Motor neuron (in vitro differentiated cells): ENCODE measurements at regions not wholly inside any gene's neighbourhood (a gene's known extent, or its start where the extent isn't known, plus 50 kb on each side); places are given as distances from the start of the nearest gene placed in this dataset.

Experiments
- ATAC-seq, 8 experiments: fragments of 200-7000 bp; cut with Tn5 transposase; replicated peaks in 6 of 8; 2 replicates each; pipeline ENCODE4 v1.8.0; 2021; ENCODE audit warnings: mild to moderate bottlenecking in 8 of 8, moderate library complexity in 8 of 8
- H3K27ac ChIP-seq, 2 donors: fragments of 250-450 bp; sonication (Bioruptor Pico); 2 replicates each; pipeline ENCODE4 v1.9.0; 2021; ENCODE audit warnings: antibody characterized with exemption in 2 of 2, mild to moderate bottlenecking in 2 of 2, moderate library complexity in 1 of 2
- H3K4me1 ChIP-seq, 2 donors: fragments of 250-450 bp; sonication (Bioruptor Pico); replicated peaks in 1 of 2; 2 replicates each; pipeline ENCODE4 v1.6.1; 2021; ENCODE audit warnings: antibody characterized with exemption in 2 of 2, mild to moderate bottlenecking in 2 of 2, moderate library complexity in 1 of 2
- H3K4me3 ChIP-seq, 5 donors: fragments of 250-450 bp; sonication (Bioruptor Pico); 2 replicates each; pipeline ENCODE4 v1.9.0; 2021; ENCODE audit warnings: antibody characterized with exemption in 5 of 5, mild to moderate bottlenecking in 5 of 5, moderate library complexity in 4 of 5
- WGBS, 10 experiments: fragments of 450-650 bp; shearing (Covaris generic); methylation state at CpG; one replicate each; pipeline ENCODE4 v1.0.0; 2022; 5-methylcytosine and 5-hydroxymethylcytosine counted together
- in situ Hi-C, 9 experiments: fragments of 400-800 bp; cut with MboI; loops; one replicate each; pipeline ENCODE4 v1.15.0; 2021; ENCODE audit warnings: low sequenced_read_pairs in 9 of 9, low pct_unique_long_range_greater_than_20kb in 2 of 9; ENCODE audit not compliant: unreplicated experiment in 9 of 9

GRCh38 chr12:76713130-76713529, 50.8 kb upstream of the ZDHHC17 start:
- ATAC-seq, result peak in 1 of 8 experiments; percentile 20
- Histone ChIP-seq H3K4me1 (peaks cover 0 to 5% of the 10 kb centered on the region in 2 donors), H3K4me3 (no peak overlapping the region), H3K27ac (no peak overlapping the region)
- 41 to 100% (median 71%) methylated on average over 1 to 4 of the region's 4 CpGs for WGBS, 10 experiments
- in situ Hi-C loops, result no loop called here

GRCh38 chr12:76713986-76714385, 49.9 kb upstream of the ZDHHC17 start:
- Histone ChIP-seq H3K4me1 (peaks cover 0 to 5% of the 10 kb centered on the region in 2 donors), H3K27ac (no peak overlapping the region), H3K4me3 (no peak overlapping the region)
- in situ Hi-C loops, result no loop called here
- ATAC-seq, result no peak
